OCI-LY1 (cell line): ENCODE measurements at regions not wholly inside any gene's neighbourhood (a gene's known extent, or its start where the extent isn't known, plus 50 kb on each side); places are given as distances from the start of the nearest gene placed in this dataset.

Experiments used
- H2AFZ ChIP-seq: fragments of 200-600 bp; sonication (generic), shearing (Covaris generic); 2 replicates; pipeline ENCODE4 v1.6.0; 2014; ENCODE audit warnings: antibody characterized with exemption, mild to moderate bottlenecking, low read length
- H3F3A ChIP-seq: fragments of 200-600 bp; sonication (generic), shearing (Covaris generic); 2 replicates; pipeline ENCODE4 v1.6.0; 2014; ENCODE audit warnings: mild to moderate bottlenecking, antibody characterized with exemption, low read length, moderate library complexity; ENCODE audit not compliant: insufficient read depth
- H3K27ac ChIP-seq: fragments of 200-600 bp; sonication (generic); 2 replicates; pipeline ENCODE4 v1.5.1; 2014; ENCODE audit warnings: low read length, mixed run types, mild to moderate bottlenecking, low read depth; ENCODE audit not compliant: poor library complexity, severe bottlenecking
- H3K27me3 ChIP-seq: fragments of 200-600 bp; sonication (generic); 2 replicates; pipeline ENCODE4 v1.6.0; 2014; ENCODE audit warnings: antibody characterized with exemption, mild to moderate bottlenecking, low read length, moderate library complexity; ENCODE audit not compliant: insufficient read depth
- H3K36me3 ChIP-seq: fragments of 200-600 bp; sonication (generic); 2 replicates; pipeline ENCODE4 v1.6.1; 2014; ENCODE audit warnings: mild to moderate bottlenecking, antibody characterized with exemption, low read length, moderate library complexity, mixed read lengths; ENCODE audit not compliant: insufficient read depth
- H3K4me1 ChIP-seq: fragments of 200-600 bp; sonication (generic); 2 replicates; pipeline ENCODE4 v1.5.1; 2014; ENCODE audit warnings: mild to moderate bottlenecking, low read length, moderate library complexity; ENCODE audit not compliant: insufficient read depth, severe bottlenecking
- H3K4me2 ChIP-seq: fragments of 200-600 bp; sonication (generic), shearing (Covaris generic); 2 replicates; pipeline ENCODE4 v1.6.1; 2014; ENCODE audit warnings: low read length
- H3K4me3 ChIP-seq: fragments of 200-600 bp; sonication (generic); 2 replicates; pipeline ENCODE4 v1.5.1; 2014; ENCODE audit warnings: low read length, low read depth, mild to moderate bottlenecking, mixed read lengths; ENCODE audit not compliant: poor library complexity, severe bottlenecking
- H3K79me2 ChIP-seq: fragments of 200-600 bp; shearing (Covaris generic); 2 replicates; pipeline ENCODE4 v1.6.1; 2016; ENCODE audit warnings: mixed run types, low read length, mixed read lengths; ENCODE audit not compliant: insufficient read depth
- H3K9ac ChIP-seq: fragments of 200-600 bp; sonication (generic), shearing (Covaris generic); 2 replicates; pipeline ENCODE4 v1.6.1; 2014; ENCODE audit warnings: mild to moderate bottlenecking, low read length, mixed read lengths
- H3K9me2 ChIP-seq: fragments of 200-600 bp; sonication (generic), shearing (Covaris generic); 2 replicates; pipeline ENCODE4 v1.6.1; 2014; ENCODE audit warnings: low read depth, mild to moderate bottlenecking, low read length, mixed read lengths
- H3K9me3 ChIP-seq: fragments of 200-600 bp; shearing (Covaris generic); 2 replicates; pipeline ENCODE4 v1.6.1; 2014; ENCODE audit warnings: low read length, mixed read lengths
- H4K20me1 ChIP-seq: fragments of 200-600 bp; sonication (generic), shearing (Covaris generic); 2 replicates; pipeline ENCODE4 v1.6.0; 2016; ENCODE audit warnings: mild to moderate bottlenecking, low read length; ENCODE audit not compliant: insufficient read depth
- EZH2 ChIP-seq: fragments of 200-600 bp; sonication (generic), shearing (Covaris generic); IDR thresholded peaks from 2 replicates; pipeline ENCODE4 v1.8.0; 2017; ENCODE audit warnings: borderline replicate concordance, mixed run types, mild to moderate bottlenecking, antibody characterized with exemption, low read length, moderate library complexity, mixed read lengths
- TF ChIP-seq, protein P1 (sequence below): fragments of 200-600 bp; sonication (generic), shearing (Covaris generic); IDR thresholded peaks from 2 replicates; pipeline ENCODE4 v1.5.1; 2017; ENCODE audit warnings: mild to moderate bottlenecking, antibody characterized with exemption, low read length, moderate library complexity, mixed read lengths

DNA sequence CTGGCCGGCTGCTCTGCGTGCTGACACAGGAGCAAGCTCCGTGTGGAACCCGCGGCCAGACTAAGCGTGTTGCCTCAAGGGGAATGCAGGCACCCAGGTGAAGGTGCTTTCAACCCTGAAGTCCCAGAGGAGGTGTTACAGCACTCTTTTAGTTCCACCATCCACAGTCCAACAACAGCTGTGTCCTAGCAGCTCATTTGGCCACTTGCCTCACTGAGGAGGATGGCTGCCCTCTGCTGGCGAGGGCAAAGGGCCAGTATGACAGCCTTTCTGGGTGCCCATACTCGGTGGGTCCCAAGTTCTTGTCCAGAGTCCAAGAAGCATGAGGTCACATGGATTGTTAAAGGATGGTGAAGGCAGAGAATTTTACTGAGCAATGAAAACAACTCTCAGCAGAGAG, 87.8 kb downstream of the C3orf85 start:
- Histone ChIP-seq H3F3A (no peaks in the 10 kb centered on the region), H3K79me2 (no peaks in the 10 kb centered on the region), H2AFZ (no peak overlapping the region), H3K4me2 (no peak overlapping the region), H3K9ac (no peak overlapping the region), H3K36me3 (no peaks in the 10 kb centered on the region), H3K9me3 (no peaks in the 10 kb centered on the region), H4K20me1 (no peaks in the 10 kb centered on the region), H3K27me3 (no peaks in the 10 kb centered on the region), H3K4me1 (no peaks in the 10 kb centered on the region), H3K4me3 (no peak overlapping the region), H3K9me2 (no peaks in the 10 kb centered on the region), H3K27ac (no peak overlapping the region)
- no peak for TF ChIP-seq EZH2
- TF ChIP-seq, protein P1, sequence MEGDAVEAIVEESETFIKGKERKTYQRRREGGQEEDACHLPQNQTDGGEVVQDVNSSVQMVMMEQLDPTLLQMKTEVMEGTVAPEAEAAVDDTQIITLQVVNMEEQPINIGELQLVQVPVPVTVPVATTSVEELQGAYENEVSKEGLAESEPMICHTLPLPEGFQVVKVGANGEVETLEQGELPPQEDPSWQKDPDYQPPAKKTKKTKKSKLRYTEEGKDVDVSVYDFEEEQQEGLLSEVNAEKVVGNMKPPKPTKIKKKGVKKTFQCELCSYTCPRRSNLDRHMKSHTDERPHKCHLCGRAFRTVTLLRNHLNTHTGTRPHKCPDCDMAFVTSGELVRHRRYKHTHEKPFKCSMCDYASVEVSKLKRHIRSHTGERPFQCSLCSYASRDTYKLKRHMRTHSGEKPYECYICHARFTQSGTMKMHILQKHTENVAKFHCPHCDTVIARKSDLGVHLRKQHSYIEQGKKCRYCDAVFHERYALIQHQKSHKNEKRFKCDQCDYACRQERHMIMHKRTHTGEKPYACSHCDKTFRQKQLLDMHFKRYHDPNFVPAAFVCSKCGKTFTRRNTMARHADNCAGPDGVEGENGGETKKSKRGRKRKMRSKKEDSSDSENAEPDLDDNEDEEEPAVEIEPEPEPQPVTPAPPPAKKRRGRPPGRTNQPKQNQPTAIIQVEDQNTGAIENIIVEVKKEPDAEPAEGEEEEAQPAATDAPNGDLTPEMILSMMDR = peak; percentile 65

DNA sequence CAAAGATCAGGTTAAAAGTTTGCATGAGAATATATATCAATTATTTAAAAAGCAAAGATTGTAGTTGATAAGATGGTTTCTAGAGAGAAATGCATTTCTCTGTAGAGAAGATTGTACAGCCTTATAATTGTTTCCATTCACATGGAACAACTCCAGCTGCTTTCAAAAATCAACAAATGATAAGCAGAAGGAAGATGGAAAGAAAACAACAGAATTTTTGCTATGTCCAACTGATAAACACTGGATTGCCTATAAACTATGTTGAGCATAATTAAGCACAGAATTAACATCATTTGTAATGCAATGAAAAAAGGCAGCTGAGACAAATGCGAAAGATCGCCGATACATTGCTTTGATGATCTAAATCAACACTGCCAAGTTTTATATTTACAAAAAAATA, 89.0 kb downstream of the C3orf85 start:
- Histone ChIP-seq H3K4me3 (no peak overlapping the region), H2AFZ (no peak overlapping the region)

DNA sequence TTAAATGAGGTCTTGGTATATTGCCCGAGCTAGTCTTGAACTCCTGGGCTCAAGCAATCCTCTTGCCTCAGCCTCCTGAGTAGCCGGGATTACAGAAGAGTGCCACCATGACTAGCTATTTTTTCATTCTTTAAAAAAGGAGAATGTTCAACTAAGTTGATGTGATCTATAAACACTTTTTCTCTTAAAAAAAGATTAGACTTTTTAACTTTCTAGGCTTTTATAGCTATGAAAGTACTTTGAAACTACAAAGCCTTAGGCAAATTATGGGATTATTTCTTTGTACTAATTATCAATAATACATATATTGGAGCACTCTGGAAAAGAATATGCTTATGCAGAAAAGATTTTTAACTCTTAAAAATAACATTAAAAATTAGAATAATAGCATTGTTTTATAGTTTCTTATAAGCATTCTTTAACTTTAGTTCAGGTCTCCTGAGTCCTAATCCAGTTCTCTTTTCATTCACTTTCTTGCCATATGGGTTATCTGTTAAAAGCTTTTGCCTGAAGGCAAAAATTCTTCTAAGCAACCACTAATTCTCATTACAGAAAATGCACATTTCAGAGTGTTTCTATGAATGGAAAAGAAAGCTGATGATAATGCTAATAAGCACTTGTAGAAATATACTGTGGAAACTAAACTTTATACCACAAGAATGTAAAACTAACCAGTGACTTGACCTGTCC, 87.8 kb downstream of the DPPA2 start:
- no peaks in the 10 kb centered on the region for H3K79me2 ChIP-seq
- TF ChIP-seq, protein P1 = no peak
- TF ChIP-seq EZH2 = no peak
- no peaks in the 10 kb centered on the region for H3K36me3 ChIP-seq
- H3K4me2 ChIP-seq = no peak overlapping the region
- no peaks in the 10 kb centered on the region for H3K4me1 ChIP-seq
- no peak overlapping the region for H3K27ac ChIP-seq
- H3K9me2 ChIP-seq = no peaks in the 10 kb centered on the region
- no peaks in the 10 kb centered on the region for H3F3A ChIP-seq
- no peak overlapping the region for H3K9ac ChIP-seq
- H3K9me3 ChIP-seq = no peaks in the 10 kb centered on the region
- no peak overlapping the region for H3K4me3 ChIP-seq
- H2AFZ ChIP-seq = no peak overlapping the region
- H3K27me3 ChIP-seq = no peaks in the 10 kb centered on the region
- H4K20me1 ChIP-seq = no peaks in the 10 kb centered on the region

More for the DNA sequence above, 89.0 kb downstream of the C3orf85 start:
- H3K79me2 ChIP-seq = no peaks in the 10 kb centered on the region
- no peaks in the 10 kb centered on the region for H4K20me1 ChIP-seq
- H3K27ac ChIP-seq = no peak overlapping the region
- TF ChIP-seq, protein P1 = no peak
- TF ChIP-seq EZH2 = no peak
- H3K27me3 ChIP-seq = no peaks in the 10 kb centered on the region
- H3K9ac ChIP-seq = no peak overlapping the region
- no peak overlapping the region for H3K4me2 ChIP-seq
- no peaks in the 10 kb centered on the region for H3K9me3 ChIP-seq
- no peaks in the 10 kb centered on the region for H3F3A ChIP-seq
- H3K9me2 ChIP-seq = no peaks in the 10 kb centered on the region
- H3K36me3 ChIP-seq = no peaks in the 10 kb centered on the region
- H3K4me1 ChIP-seq = no peaks in the 10 kb centered on the region
